ENCODE measurements at regions not wholly inside any gene's neighbourhood (a gene's known extent, or its start where the extent isn't known, plus 50 kb on each side); places are given as distances from the start of the nearest gene placed in this dataset.

DNA sequence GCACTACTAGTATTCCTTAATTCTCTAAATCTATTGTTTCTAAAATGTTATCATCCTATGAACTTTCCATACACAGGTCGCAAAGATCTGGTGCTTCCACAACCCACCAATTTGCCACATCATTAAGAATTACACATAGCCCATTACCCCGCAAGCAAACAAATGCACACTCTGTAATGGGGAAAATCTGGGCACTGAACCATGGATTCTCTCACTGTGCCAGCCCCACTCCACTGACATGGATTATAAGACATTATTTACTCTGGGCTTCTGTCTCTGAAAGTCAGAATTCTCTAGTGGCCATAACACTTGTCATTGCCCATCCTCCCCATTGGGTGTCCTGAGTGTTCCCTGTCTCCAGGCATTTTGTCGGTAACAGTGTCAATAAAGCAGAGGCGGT, 537.1 kb downstream of the EPHA4 start:
- DNase-seq: peak; percentile 14

DNA sequence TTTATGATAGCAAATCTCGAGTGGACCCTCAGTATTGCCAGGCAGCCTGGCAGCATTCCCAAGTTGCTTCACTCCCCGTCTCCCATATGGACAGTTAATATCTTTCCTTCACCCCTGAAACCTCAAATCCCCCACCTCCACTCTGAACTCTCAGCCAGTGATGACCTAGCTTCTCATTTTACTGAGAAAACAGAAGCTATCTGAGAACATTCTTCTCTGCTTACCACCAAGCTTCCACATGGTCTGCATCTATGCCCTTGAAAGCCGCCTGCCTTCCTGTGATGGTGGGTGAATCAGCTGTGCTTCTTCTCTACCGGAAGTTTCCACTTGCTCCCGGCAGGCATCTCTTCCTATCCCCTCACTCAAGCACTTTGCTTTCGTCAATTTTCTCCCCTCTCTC, 529.2 kb downstream of the EPHA4 start:
- DNase-seq: no peak

GRCh38 chr2:221044781-221045180, 527.3 kb downstream of the EPHA4 start:
- DNase-seq: no peak

DNA sequence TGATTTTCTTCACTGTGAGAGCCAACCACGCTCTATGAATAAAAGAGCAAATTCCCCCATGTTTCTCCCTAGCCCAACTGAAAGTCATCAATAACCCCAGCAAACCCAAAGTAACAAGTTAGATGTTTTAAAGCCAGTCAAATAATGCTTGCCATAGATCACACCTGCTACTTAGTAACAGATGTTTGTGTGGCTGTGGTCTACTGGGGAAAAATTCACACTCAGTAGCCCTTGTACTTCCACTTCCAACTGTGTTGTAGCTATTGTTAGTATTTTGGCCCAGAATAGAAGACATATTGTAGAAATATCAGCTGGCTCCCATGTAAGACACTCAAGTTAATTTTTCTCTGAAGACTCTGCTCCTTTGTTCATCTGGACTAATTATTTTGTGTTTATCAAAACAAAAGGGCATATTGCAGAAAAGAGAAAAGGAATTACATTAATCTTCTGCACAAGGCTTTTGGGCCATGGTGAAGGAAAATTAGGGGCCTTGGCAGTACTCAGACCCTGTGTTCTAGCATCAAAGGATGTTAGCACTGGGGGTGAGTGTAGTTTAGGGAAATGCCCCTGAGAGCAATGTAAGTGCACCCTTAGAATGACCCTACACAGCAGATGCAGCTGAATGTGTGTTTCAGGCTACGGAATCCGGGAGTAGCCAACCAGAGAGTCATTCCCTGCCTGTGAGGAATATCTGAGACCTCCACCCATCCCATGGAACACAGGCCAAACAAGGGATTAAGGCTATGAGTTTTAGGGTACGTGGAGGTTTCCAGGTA, 521.9 kb downstream of the EPHA4 start:
- no peak for DNase-seq

DNA sequence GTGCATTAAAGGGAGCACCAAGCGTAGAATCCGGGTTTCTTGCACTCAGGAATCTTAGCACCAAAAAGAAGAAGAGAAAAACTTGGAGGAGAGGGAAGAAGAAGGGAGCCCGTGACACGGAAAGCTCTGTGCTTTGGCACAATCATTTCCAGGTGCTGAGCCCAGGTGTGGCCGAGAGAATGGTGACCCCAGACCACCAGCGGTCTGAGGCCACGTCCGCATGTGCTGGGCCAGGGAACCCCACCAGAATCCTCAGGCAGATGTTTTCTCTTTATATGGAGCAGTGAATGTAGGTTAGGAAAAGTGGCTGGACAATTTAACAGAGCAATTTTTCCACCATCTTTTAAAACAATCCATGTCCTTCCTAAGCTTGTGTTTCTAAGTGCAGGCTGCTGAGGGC, 520.9 kb downstream of the EPHA4 start:
- DNase-seq: no peak

GRCh38 chr2:221060376-221060775, 511.7 kb downstream of the EPHA4 start:
- no peak for DNase-seq

DNA sequence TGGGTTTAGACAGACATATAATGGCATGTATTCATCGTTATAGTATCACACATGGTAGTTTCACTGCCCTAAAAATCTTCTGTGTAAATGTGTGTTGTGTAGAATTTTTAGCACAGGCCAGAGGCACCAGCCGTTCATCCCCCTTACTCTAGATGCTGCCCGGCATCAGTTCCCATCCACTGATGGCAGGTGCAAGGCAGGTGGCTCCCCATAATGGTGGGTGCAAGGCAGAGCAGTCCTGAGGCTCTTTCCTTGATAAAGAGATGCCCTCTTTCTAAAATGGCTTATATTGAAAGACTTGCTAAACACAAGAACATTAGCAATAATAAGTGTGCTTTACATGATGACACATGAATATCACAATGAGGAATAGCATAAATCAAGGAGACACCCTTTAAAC, 508.5 kb downstream of the EPHA4 start:
- no peak for DNase-seq

DNA sequence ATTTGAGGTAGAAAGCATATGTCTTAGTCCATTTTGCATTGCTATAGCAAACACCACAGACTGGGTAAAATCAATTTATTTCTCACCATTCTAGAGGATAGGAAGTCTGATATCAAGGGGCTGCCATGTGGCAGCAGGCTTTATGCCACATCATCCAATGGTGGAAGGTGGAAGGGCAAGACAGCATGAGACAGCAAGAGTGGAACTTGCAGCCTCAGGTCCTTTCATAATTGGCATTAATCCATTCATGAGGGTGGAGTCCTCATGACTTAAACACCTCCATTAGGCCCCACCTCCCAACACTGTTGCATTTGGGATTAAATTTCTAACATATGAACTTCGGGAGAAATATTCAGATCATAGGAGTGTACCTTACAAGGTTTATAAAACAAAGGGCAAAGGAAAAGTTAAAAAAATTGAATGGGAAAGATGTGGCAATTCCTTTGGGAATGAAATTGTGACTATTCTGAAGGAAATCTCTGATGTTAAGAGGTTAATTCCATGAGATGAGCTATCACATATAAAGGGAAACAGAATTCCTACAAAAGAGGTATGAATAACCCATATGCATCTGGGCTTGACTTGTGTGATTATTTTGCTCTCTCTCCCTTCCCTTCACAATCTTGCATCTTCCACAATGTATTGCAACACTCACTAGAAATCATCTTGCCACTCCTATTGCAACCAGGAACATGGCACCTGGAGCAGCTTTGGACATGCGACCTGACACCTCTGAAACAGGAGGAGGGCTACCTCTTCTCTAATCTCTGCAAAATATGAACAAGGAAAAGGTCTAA, 507.8 kb downstream of the EPHA4 start:
- DNase-seq: no peak

DNA sequence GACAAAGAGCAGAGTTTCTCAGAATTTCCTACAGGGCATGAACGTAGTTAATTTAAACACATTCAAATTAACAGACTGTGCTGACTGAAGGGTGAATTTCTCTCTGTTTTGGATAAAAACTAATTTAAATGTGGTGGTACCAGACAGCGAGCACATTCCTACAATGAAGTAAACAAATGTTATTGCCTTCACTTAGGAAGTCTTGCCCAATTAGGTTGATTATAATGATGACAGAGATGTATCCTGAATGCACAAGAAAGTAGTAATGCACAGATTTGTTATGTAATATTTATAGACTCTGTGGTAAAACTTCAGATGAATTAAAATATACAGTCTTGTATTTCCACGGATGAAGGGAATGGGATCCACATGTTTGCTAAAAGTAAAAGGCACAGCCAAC, 507.2 kb downstream of the EPHA4 start:
- DNase-seq: no peak

GRCh38 chr2:221068123-221068522, 504.0 kb downstream of the EPHA4 start:
- no peak for DNase-seq

- DNase-seq: no peak
Measured at GRCh38 chr2:221070106-221070505, 502.0 kb downstream of the EPHA4 start.

DNA sequence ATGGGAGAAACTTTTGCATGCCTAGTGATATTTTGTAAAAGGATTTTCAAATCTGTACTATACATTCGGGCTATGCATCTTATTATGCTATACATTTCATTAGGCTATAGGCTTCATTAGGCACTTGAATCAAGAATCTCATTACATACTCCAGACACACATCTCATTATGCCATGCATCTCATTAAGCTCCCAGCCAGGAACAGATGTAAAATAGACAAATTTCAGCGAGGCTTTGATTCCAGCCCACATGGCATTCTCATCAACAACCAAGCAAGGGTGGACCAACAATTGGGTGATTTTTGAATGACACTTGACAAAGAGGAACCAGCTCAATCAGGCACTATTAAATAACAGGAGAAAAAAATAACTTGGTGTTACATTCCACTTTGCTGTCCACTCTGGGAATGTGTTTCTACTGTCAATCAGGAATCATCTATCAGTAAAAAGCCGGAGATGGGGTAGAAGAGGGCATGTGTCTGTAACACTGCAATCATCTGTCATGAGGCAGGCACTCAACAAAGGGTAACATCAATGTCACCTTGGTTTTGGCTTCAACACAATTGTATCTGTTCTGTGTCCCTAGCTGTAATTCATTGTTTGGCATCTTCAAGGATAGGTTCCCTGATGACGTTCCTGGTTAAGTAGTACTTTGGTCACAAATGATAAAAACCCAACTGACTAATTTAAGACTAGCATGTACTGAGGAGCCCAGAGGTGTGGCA, 498.6 kb downstream of the EPHA4 start:
- no peak for DNase-seq

- no peak for DNase-seq
Measured at GRCh38 chr2:221074238-221074637, 497.9 kb downstream of the EPHA4 start.

- no peak for DNase-seq
Measured at GRCh38 chr2:221075203-221075602, 496.9 kb downstream of the EPHA4 start.

- no peak for DNase-seq
Measured at GRCh38 chr2:221077251-221077650, 494.9 kb downstream of the EPHA4 start.

- DNase-seq: no peak
Measured at GRCh38 chr2:221077799-221078198, 494.3 kb downstream of the EPHA4 start.

DNA sequence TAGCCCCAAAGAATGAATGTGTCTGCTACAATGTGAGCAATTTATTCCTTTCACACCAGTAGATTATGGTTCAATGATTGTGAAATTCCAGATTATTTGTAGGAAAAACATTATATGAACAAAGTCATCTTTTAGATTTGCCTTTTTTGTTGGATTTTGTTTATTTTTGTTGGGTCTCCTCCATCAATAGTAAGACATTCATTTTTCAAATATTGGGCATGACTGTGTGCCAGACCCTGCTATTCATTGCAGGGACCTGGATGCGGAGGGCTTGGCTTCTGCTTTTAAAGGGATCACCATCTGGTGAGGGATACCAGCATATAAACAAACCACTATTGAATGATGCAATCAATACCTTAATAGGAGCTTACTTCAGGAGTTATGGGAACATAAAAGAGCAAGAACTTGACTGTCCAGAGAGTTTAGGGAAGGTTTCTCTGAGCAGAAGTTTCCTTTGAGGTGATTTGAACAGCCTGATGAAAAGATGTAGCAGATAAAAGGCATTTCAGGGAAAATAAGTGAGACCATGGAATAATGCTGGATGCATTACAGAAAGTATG, 486.7 kb downstream of the EPHA4 start:
- DNase-seq: no peak

GRCh38 chr2:221085936-221086335, 486.2 kb downstream of the EPHA4 start:
- DNase-seq: no peak

DNA sequence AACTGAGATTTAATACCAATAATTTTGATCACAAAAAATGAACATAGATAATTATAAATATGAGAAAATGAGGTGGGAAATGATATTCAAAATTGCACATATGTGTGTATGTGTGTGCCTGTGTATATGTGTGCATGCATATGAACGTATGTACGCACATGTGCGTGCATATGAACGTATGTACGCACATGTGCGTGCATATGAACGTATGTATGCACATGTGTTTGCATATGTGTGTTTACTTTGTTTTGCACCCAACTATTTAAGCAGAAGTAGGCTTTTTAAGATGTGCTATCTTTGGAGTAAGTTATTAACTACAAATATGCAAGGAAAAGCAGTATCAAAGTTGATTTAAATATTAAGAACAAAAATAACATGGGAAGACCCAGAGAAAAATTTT, 484.3 kb downstream of the EPHA4 start:
- no peak for DNase-seq

DNA sequence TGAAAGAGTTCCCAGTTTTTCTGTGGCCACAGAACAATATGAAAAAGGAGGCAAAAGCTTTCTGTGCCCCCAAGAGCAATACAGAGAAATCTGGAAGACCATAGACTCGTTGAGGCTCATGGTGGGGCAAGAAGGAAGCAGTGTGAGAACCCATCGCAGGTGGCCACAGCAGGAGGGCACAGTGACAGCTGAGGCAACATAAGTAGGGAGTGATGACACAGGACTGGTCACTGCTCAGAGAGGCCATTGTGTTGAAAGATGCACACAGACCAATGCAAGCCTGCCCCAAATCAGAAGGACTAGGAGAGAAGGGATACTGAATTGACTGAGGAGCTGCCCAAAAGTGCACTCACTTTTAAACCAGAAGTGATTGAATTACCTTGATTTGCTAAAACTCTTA, 483.6 kb downstream of the EPHA4 start:
- DNase-seq: no peak

- DNase-seq: no peak
Measured at GRCh38 chr2:221095356-221095755, 476.7 kb downstream of the EPHA4 start.

- DNase-seq: no peak
Measured at GRCh38 chr2:221096706-221097567, 475.2 kb downstream of the EPHA4 start.

- no peak for DNase-seq
Measured at GRCh38 chr2:221097568-221097915, 474.6 kb downstream of the EPHA4 start.
